H1 (cell line): ENCODE measurements at regions not wholly inside any gene's neighbourhood (a gene's known extent, or its start where the extent isn't known, plus 50 kb on each side); places are given as distances from the start of the nearest gene placed in this dataset.

Experiments
- CTCF ChIA-PET: fragments of 300-600 bp; sonication (Branson Sonifier 250); formaldehyde crosslinking; loops from one replicate; lab custom pipeline; 2021; ENCODE audit not compliant: partially characterized antibody; lab: Charles Lee
- POLR2A ChIA-PET: fragments of 300-600 bp; sonication (Branson Sonifier 250); formaldehyde crosslinking; loops from one replicate; lab custom pipeline; 2021; ENCODE audit warnings: inconsistent platforms; ENCODE audit not compliant: partially characterized antibody; lab: Charles Lee
- DNase-seq, 2 experiments: peaks; one replicate each; pipeline versions ENCODE4 v3.0.0 to v3.0.0-alpha.2; 2010 to 2022; ENCODE audit warnings: low spot score in 2 of 2, low read depth in 1 of 2, mixed read lengths in 1 of 2
- FAIRE-seq: peaks from 2 replicates; lab custom pipeline; 2011; peaks lifted over from hg19 to GRCh38; lab: Jason Lieb, UNC
- H2AFZ ChIP-seq: 2 replicates; pipeline ENCODE4 v1.8.1; 2012; ENCODE audit warnings: low read length, inconsistent platforms
- H2AK5ac ChIP-seq: 2 replicates; pipeline ENCODE4 v1.6.1; 2013; ENCODE audit warnings: low read depth, low read length
- H2BK120ac ChIP-seq: replicated peaks from 2 replicates; pipeline ENCODE3; 2013; ENCODE audit warnings: low read depth, low read length, inconsistent platforms
- H2BK12ac ChIP-seq: 2 replicates; pipeline ENCODE4 v1.6.1; 2013; ENCODE audit warnings: low read depth, low read length
- H2BK15ac ChIP-seq: 2 replicates; pipeline ENCODE4 v1.6.1; 2013; ENCODE audit warnings: low read length
- H2BK20ac ChIP-seq: 2 replicates; pipeline ENCODE4 v1.6.1; 2013; ENCODE audit warnings: low read length
- H2BK5ac ChIP-seq: 2 replicates; pipeline ENCODE4 v1.6.1; 2013; ENCODE audit warnings: low read depth, low read length
- H3K14ac ChIP-seq: 2 replicates; pipeline ENCODE4 v1.6.1; 2013; ENCODE audit warnings: inconsistent platforms; ENCODE audit not compliant: insufficient read length
- H3K18ac ChIP-seq: 2 replicates; pipeline ENCODE4 v1.6.1; 2013; ENCODE audit warnings: low read length; ENCODE audit errors: extremely low read depth
- H3K23ac ChIP-seq: 2 replicates; pipeline ENCODE4 v1.6.1; 2013; ENCODE audit warnings: inconsistent platforms; ENCODE audit not compliant: insufficient read length
- H3K23me2 ChIP-seq: 2 replicates; pipeline ENCODE4 v1.6.1; 2013; ENCODE audit warnings: low read depth, low read length
- H3K27ac ChIP-seq: 2 replicates; pipeline ENCODE4 v1.6.1; 2011; ENCODE audit warnings: low read depth, low read length, inconsistent platforms
- H3K27me3 ChIP-seq, 4 experiments: replicated peaks in 1 of 4; 1 replicate in 1 of 4; 2 replicates in 3 of 4; pipeline versions ENCODE4 v1.6.1 to v1.8.1; 2011 to 2013; ENCODE audit warnings: low read length in 3 of 4, mild to moderate bottlenecking in 3 of 4, inconsistent platforms in 2 of 4, mixed read lengths in 2 of 4, moderate library complexity in 1 of 4; ENCODE audit not compliant: control insufficient read depth in 3 of 4, insufficient read depth in 3 of 4; ENCODE audit errors: extremely low read depth in 1 of 4
- H3K36me3 ChIP-seq, 4 experiments: 2 replicates each; pipeline versions ENCODE4 v1.6.1 to v1.8.1; 2011 to 2013; ENCODE audit warnings: mild to moderate bottlenecking in 4 of 4, low read length in 3 of 4, moderate library complexity in 2 of 4, control low read depth in 1 of 4, inconsistent platforms in 1 of 4; ENCODE audit not compliant: insufficient read depth in 4 of 4, control insufficient read depth in 2 of 4
- H3K4ac ChIP-seq: replicated peaks from 2 replicates; pipeline ENCODE3; 2013; ENCODE audit warnings: low read length, low read depth, mixed read lengths, inconsistent platforms; ENCODE audit not compliant: insufficient read length
- H3K4me1 ChIP-seq, 4 experiments: replicated peaks in 1 of 4; 1 replicate in 1 of 4; 2 replicates in 3 of 4; pipeline versions ENCODE4 v1.6.1 to v1.8.1; 2011 to 2013; ENCODE audit warnings: low read length in 3 of 4, inconsistent platforms in 2 of 4, mixed read lengths in 1 of 4; ENCODE audit not compliant: insufficient read depth in 4 of 4, control insufficient read depth in 3 of 4
- H3K4me2 ChIP-seq, 2 experiments: 2 replicates each; pipeline versions ENCODE4 v1.6.1 to v1.8.1; 2011 to 2013; ENCODE audit warnings: low read depth in 2 of 2, low read length in 2 of 2, control low read depth in 1 of 2, inconsistent platforms in 1 of 2, mild to moderate bottlenecking in 1 of 2; ENCODE audit not compliant: insufficient read depth in 1 of 2
- H3K4me3 ChIP-seq, 4 experiments: fragments of 200-600, 300-600 bp in 1 of 4; sonication (generic), shearing (Covaris generic), sonication (Bioruptor Twin) in 1 of 4; 2 replicates each; pipeline versions ENCODE4 v1.5.1 to v1.8.1; 2011 to 2016; ENCODE audit warnings: low read length in 4 of 4, low read depth in 3 of 4, control low read depth in 2 of 4, inconsistent platforms in 2 of 4, mild to moderate bottlenecking in 2 of 4, mixed read lengths in 1 of 4, moderate library complexity in 1 of 4; ENCODE audit not compliant: insufficient read depth in 2 of 4; ENCODE audit errors: extremely low read depth in 1 of 4
- H3K56ac ChIP-seq: replicated peaks from 2 replicates; pipeline ENCODE3; 2013; ENCODE audit warnings: low read depth, mild to moderate bottlenecking, mixed read lengths, low read length, inconsistent platforms; ENCODE audit not compliant: insufficient read length
- H3K79me1 ChIP-seq: 2 replicates; pipeline ENCODE4 v1.6.1; 2013; ENCODE audit warnings: low read depth, low read length, control low read depth
- H3K79me2 ChIP-seq, 2 experiments: 2 replicates each; pipeline versions ENCODE4 v1.6.1 to v1.8.1; 2012 to 2013; ENCODE audit warnings: low read length in 2 of 2, mild to moderate bottlenecking in 2 of 2, inconsistent platforms in 1 of 2; ENCODE audit not compliant: insufficient read depth in 2 of 2, control insufficient read depth in 1 of 2
- H3K9ac ChIP-seq, 4 experiments: replicated peaks in 1 of 4; 1 replicate in 1 of 4; 2 replicates in 3 of 4; pipeline versions ENCODE4 v1.6.1 to v1.8.1; 2011 to 2013; ENCODE audit warnings: low read depth in 3 of 4, low read length in 3 of 4, control low read depth in 2 of 4, mild to moderate bottlenecking in 2 of 4, moderate library complexity in 2 of 4, inconsistent platforms in 1 of 4; ENCODE audit errors: extremely low read depth in 1 of 4
- H3K9me3 ChIP-seq, 2 experiments: 2 replicates each; pipeline versions ENCODE4 v1.6.1 to v1.8.1; 2012 to 2013; ENCODE audit warnings: mild to moderate bottlenecking in 2 of 2, moderate library complexity in 2 of 2, control low read depth in 1 of 2, inconsistent platforms in 1 of 2, low read depth in 1 of 2, low read length in 1 of 2, mixed read lengths in 1 of 2; ENCODE audit not compliant: insufficient read depth in 2 of 2
- H4K20me1 ChIP-seq, 2 experiments: replicated peaks in 1 of 2; 2 replicates each; pipeline versions ENCODE3 to v1.8.1; 2011 to 2013; ENCODE audit warnings: inconsistent platforms in 2 of 2, low read length in 2 of 2, mild to moderate bottlenecking in 1 of 2; ENCODE audit not compliant: insufficient read depth in 2 of 2, control insufficient read depth in 1 of 2
- H4K5ac ChIP-seq: 2 replicates; pipeline ENCODE4 v1.6.1; 2013; ENCODE audit warnings: low read length, low read depth, mixed read lengths, inconsistent platforms; ENCODE audit not compliant: insufficient read length
- H4K8ac ChIP-seq: 2 replicates; pipeline ENCODE4 v1.8.0; 2013; ENCODE audit warnings: mild to moderate bottlenecking, moderate library complexity, low read length, inconsistent platforms; ENCODE audit not compliant: insufficient read depth; ENCODE audit errors: extremely low read depth
- H4K91ac ChIP-seq: replicated peaks from 2 replicates; pipeline ENCODE3; 2013; ENCODE audit warnings: low read length, mixed read lengths, inconsistent platforms; ENCODE audit not compliant: insufficient read length
- CREB1 ChIP-seq: IDR thresholded peaks from 2 replicates; pipeline ENCODE4 v1.6.1; 2012; ENCODE audit warnings: inconsistent platforms
- EZH2 ChIP-seq: fragments of 200-600 bp; sonication (generic); IDR thresholded peaks from 2 replicates; pipeline ENCODE4 v1.7.1; 2012; ENCODE audit warnings: low read depth, mild to moderate bottlenecking, moderate library complexity, low read length, inconsistent platforms; ENCODE audit not compliant: severe bottlenecking
- FOSL1 ChIP-seq: IDR thresholded peaks from 2 replicates; pipeline ENCODE4 v1.6.1; 2011; ENCODE audit warnings: mild to moderate bottlenecking, low read depth, low read length, moderate library complexity; ENCODE audit not compliant: insufficient read depth
- GABPA ChIP-seq: IDR thresholded peaks from 2 replicates; pipeline ENCODE4 v1.6.1; 2011; ENCODE audit warnings: mild to moderate bottlenecking, low read length, moderate library complexity, borderline replicate concordance; ENCODE audit not compliant: insufficient read depth
- JUND ChIP-seq: IDR thresholded peaks from 2 replicates; pipeline ENCODE4 v1.6.1; 2011; ENCODE audit warnings: mild to moderate bottlenecking, improper control_type of control experiment, low read length
- MAFK ChIP-seq: IDR thresholded peaks from 2 replicates; pipeline ENCODE4 v1.6.1; 2012; ENCODE audit warnings: low read depth, mild to moderate bottlenecking, improper control_type of control experiment, low read length
- NRF1 ChIP-seq: IDR thresholded peaks from 2 replicates; pipeline ENCODE4 v1.6.1; 2011; ENCODE audit warnings: mild to moderate bottlenecking, low read depth, low read length, improper control_type of control experiment
- RAD21 ChIP-seq, 2 experiments: IDR thresholded peaks in 1 of 2; conservative IDR thresholded peaks in 1 of 2; 2 replicates each; pipeline ENCODE4 v1.6.1; 2011; ENCODE audit warnings: low read depth in 2 of 2, low read length in 2 of 2, improper control_type of control experiment in 1 of 2, inconsistent platforms in 1 of 2, mild to moderate bottlenecking in 1 of 2, moderate library complexity in 1 of 2
- RBBP5 ChIP-seq: IDR thresholded peaks from 2 replicates; pipeline ENCODE4 v1.7.1; 2012; ENCODE audit warnings: low read depth, mild to moderate bottlenecking, inconsistent platforms, low read length, moderate library complexity, borderline replicate concordance
- SIN3A ChIP-seq, 2 experiments: IDR thresholded peaks in 1 of 2; conservative IDR thresholded peaks in 1 of 2; 2 replicates each; pipeline ENCODE4 v1.6.1; 2011 to 2012; ENCODE audit warnings: low read length in 2 of 2, improper control_type of control experiment in 1 of 2, low read depth in 1 of 2, mild to moderate bottlenecking in 1 of 2
- SP1 ChIP-seq: IDR thresholded peaks from 2 replicates; pipeline ENCODE4 v1.6.1; 2011; ENCODE audit warnings: low read depth, low read length
- TAF1 ChIP-seq: IDR thresholded peaks from 2 replicates; pipeline ENCODE4 v1.6.1; 2011; ENCODE audit warnings: mild to moderate bottlenecking, low read depth, low read length
- TCF12 ChIP-seq: IDR thresholded peaks from 2 replicates; pipeline ENCODE4 v1.6.1; 2011; ENCODE audit warnings: low read depth, mild to moderate bottlenecking, low read length
- whole genome bisulfite sequencing, 2 experiments: shearing (Covaris generic) in 1 of 2; methylation state at CpG; one replicate each; pipeline versions ENCODE4 v1.1.6 to v1.1.7; 2013 to 2015; ENCODE audit warnings: low lambda C conversion rate in 2 of 2, mixed read lengths in 2 of 2, inconsistent platforms in 1 of 2, low coverage in 1 of 2, missing lambda C conversion rate in 1 of 2; ENCODE audit not compliant: insufficient replicate concordance in 2 of 2, insufficient coverage in 1 of 2, insufficient read length in 1 of 2; ENCODE audit errors: extremely low coverage in 1 of 2, missing lambda C conversion rate in 1 of 2; 5-methylcytosine and 5-hydroxymethylcytosine counted together

DNA sequence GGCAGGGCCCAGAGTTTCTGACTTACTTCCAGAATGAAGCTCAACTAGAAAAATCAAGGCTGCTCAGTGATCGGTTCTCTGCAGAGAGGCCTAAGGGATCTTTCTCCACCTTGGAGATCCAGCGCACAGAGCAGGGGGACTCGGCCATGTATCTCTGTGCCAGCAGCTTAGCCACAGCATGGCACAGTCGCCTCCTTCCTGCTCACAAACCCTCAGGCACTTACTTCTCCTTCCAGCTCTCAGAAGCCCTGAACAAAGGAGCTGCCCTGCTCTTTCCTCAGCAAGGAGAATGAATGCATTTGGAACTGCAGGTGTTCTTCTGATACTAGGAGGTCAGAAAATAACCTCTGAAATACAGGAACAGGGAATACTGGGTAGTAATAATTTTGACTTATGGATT lies 219.7 kb upstream of the PRSS1 start:
- Histone ChIP-seq H3K14ac (no peak overlapping the region), H3K4me1 (no peaks in the 10 kb centered on the region; a peak in 1 of 7 replicates), H3K23ac (no peak overlapping the region), H3K4me3 (no peak overlapping the region), H3K9me3 (0 out of 4 replicates have a peak, but pooled peaks cover 0 to 2% of the 10 kb centered on the region in 2 experiments), H3K56ac (no peak overlapping the region), H3K27ac (no peak overlapping the region), H3K36me3 (no peaks in the 10 kb centered on the region), H2AK5ac (no peak overlapping the region), H4K20me1 (no peaks in the 10 kb centered on the region), H2BK120ac (no peak overlapping the region), H4K5ac (no peak overlapping the region)
- ChIA-PET POLR2A (no interaction called here), CTCF (interaction anchor here (0.8 to 18.9 kb wide), 15 partner anchors 9 to 474 kb away, joined by 3 to 665 read pairs (median 4); no protein-coding TSS in a partner anchor)
- TF ChIP-seq EZH2 (no peak), SIN3A (conservative IDR thresholded peaks at IDR 0.05 in 1 of 2, IDR thresholded peaks at IDR 0.05 in 1 of 2; ENCODE audit: low read depth in 1 of 2, low read length in 2 of 2) (no peak), TAF1 (no peak), CREB1 (no peak), FOSL1 (no peak), MAFK (no peak), TCF12 (no peak), JUND (no peak), RAD21 (IDR thresholded peaks at IDR 0.05 in 1 of 2, conservative IDR thresholded peaks at IDR 0.05 in 1 of 2; ENCODE audit: low read depth in 2 of 2, low read length in 2 of 2) (no peak), GABPA (no peak), SP1 (no peak), RBBP5 (no peak), NRF1 (no peak)
- TF ChIP-seq, all 59 proteins: peak for 0
- H3K27me3 ChIP-seq, result 0 out of 7 replicates have a peak, but pooled peaks cover 0 to 2% (median 0%) of the 10 kb centered on the region in 4 experiments
- no peak overlapping the region for H3K18ac ChIP-seq
- no peak overlapping the region for H2BK20ac ChIP-seq
- no peak overlapping the region for H4K8ac ChIP-seq
- H3K4me2 ChIP-seq, result no peak overlapping the region
- no peak overlapping the region for H2BK5ac ChIP-seq
- no peak overlapping the region for H4K91ac ChIP-seq
- no peak overlapping the region for H2BK15ac ChIP-seq
- peak overlapping the region; percentile 59; the same call in 1 of the 2 replicates for H2AFZ ChIP-seq
- H2BK12ac ChIP-seq, result no peak overlapping the region
- H3K9ac ChIP-seq, result no peak overlapping the region
- 91% methylated on average over 4 of the region's 4 CpGs; no CpG with 5 or more reads in 1 of the 2 experiments for WGBS, 2 experiments
- no peaks in the 10 kb centered on the region for H3K79me2 ChIP-seq
- H3K4ac ChIP-seq, result no peak overlapping the region
- DNase-seq (no peak), FAIRE-seq (no peak)
- H3K79me1 ChIP-seq, result no peaks in the 10 kb centered on the region
- H3K23me2 ChIP-seq, result no peaks in the 10 kb centered on the region
